LoVo (cell line): ENCODE measurements at regions not wholly inside any gene's neighbourhood (a gene's known extent, or its start where the extent isn't known, plus 50 kb on each side); places are given as distances from the start of the nearest gene placed in this dataset.

Experiments
- DNase-seq: peaks from one replicate; pipeline ENCODE4 v3.0.0-alpha.2; 2016; ENCODE audit warnings: low spot score

DNA sequence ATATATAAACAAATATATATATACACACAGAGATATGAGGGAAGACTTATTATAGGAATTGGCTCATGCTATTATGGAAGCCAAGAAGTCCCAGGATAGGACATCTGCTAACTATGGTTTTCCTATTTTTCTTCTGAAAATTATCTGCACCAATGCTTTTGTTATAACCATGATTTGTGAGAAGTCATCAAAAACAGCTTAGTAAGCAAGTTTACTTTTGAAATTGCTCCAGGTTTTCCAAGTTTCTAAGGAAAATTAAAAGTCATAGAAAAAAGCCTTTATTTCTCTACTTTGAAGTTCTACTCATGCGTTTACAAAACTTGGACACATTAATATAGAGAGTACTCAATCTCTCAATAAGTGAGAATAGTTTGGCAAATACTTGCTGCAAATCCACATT is 213.1 kb downstream of the TRAM1L1 start:
- no peak for DNase-seq

GRCh38 chr4:116870686-116871085 is 214.7 kb downstream of the TRAM1L1 start:
- no peak for DNase-seq

- DNase-seq: no peak
Measured at GRCh38 chr4:116866106-116866505, 219.3 kb downstream of the TRAM1L1 start.

GRCh38 chr4:116862592-116862991 is 222.8 kb downstream of the TRAM1L1 start:
- no peak for DNase-seq

DNA sequence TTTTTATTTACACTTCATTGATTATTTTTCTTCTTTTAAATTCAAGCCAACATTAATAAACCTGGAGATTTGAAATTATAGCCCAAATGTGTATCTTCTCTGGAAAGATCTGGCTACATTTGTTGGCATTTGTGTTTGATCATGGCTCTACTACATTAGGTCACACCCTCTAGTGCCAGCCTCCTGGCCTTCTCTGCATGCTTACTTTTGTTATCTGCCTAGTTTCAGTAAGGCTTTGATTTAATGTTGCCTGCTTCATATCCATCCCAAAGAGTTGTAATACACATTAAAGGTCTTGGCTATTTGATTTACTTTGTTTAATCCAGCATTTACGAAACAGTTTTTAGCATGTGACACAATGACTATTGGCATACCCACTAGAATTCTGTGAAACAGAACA is 224.5 kb downstream of the TRAM1L1 start:
- DNase-seq: no peak

GRCh38 chr4:116849620-116850019 is 235.8 kb downstream of the TRAM1L1 start:
- no peak for DNase-seq

DNA sequence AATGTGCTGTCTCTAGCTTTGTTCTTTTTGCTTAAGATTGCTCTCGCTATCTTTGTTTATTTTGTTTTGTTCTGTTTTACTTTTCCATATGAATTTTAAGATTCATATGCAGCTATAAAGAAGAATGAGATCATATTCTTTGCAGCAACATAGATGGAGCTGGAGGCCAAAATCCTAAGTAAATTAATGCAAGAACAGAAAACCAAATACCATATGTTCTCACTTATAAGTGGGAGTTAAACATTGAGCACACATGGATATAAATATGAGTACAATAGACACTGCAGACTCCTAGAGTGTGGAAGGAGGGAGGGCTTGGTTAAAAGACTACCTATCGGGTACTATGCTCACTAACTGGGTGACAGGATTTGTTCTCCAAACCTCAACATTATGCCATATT is 237.8 kb downstream of the TRAM1L1 start:
- no peak for DNase-seq

DNA sequence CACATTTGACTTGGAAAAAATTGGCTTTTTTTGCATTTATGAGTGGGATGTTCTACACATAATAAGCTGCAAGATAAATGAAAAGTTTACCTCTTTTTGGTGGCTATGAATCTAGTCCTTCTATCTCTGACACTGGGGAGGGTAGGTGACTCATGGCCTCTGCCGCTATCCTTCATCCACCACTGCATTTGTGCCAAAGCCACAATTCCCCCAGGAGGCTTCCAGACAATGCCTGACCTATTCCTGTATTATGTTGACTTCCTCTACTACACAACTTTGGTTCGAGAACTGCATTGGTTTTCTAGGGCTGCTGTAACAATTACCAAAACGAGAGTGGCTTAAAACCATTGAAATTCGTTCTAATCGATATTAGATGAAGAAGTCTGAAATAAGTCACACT is 245.6 kb downstream of the TRAM1L1 start:
- no peak for DNase-seq

DNA sequence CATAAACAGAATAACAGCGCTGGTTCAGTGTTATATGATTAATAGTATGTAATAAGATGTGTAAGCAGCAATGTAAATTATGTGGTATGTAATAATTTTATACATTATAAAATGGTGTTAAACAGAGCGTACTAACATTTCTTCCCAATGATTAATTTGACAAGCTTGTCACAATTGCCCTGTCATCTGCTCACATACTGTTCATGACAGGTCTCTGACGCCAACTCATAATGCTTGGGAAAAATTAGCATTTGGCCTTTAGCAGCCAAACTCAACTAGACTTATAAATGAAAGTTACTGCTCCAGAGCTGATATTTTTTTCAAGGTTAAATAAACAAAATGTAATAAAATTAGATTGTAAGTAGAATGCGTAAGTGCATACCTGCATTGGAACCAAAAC is 246.8 kb downstream of the TRAM1L1 start:
- DNase-seq: no peak

DNA sequence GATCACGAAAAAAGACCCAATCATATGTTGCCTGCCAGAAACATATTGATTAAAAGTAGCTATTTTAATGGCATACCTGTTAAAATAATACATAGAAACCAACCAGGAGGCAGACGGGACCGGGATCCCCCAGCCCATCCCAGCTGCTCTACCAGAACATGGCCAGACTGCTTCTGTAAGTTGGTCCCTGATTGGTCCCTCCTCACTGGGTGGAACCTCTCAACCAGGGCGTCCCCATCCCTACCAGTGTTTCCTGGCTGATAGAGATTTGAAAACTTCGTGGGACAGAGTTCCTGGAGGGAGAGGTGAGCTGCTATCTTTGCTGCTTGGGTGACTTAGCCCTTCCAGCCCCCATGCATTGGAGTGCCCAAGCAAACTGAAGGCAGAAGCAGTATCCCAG is 256.2 kb downstream of the TRAM1L1 start:
- no peak for DNase-seq

DNA sequence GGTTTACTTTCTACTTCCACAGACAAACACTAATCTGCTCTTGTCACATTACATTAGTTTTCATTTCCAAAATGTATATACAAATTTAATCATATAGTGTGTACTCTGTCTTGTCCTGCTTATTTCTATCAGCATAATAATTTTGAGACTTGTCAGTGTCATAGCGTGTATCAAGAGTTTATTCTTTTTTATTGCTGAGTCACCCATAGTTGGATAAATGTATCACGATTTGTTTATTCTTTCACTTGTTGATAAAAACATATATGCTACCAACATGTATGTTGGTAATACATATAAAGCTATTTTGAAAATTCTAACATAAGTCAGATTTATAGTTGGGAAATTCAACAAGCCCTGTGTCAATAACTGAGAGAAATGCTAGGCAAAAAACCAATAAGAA is 261.2 kb downstream of the TRAM1L1 start:
- DNase-seq: no peak

GRCh38 chr4:116811730-116812129 is 273.6 kb downstream of the TRAM1L1 start:
- DNase-seq: no peak

DNA sequence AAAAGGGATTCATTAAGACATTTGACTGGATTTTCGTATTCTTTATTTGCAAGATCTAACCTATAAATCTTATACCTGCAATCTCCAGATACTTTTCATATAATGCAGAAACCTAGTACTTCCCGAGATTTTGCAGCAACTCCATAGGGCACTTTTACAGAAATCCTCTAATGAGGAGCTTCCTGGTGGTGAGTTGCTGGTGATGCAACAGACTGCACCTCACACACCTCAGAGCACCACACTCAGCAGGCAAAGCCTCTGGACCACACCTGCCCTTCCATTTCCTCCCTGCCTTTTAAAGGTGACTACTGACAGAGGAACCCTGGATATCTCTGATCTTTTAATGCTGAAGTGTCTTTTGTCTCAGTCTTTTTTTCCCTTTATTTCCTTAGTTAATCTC is 289.4 kb downstream of the TRAM1L1 start:
- DNase-seq: no peak

DNA sequence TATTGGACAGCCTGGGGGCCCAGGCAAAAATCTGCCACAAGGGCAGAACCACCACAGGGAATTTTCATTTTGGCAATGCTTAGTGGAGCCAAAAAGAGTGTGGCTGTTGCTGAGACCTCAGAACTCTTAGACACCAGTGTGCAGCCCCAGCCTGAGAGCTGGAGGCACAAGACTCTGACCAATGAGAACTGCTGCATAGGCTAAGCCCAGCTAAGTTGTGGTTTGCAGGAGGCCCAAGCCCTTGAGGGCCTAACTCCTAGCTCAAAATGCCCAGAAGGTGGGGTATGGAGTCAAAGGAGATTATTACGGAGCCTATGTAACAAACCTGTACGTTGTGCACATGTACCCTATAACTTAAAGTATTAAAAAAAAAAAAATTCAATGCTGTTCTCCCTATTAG is 296.7 kb downstream of the TRAM1L1 start:
- no peak for DNase-seq

- DNase-seq: no peak
Measured at GRCh38 chr4:116755051-116755450, 330.3 kb downstream of the TRAM1L1 start.

- DNase-seq: no peak
Measured at GRCh38 chr4:116752027-116752426, 333.3 kb downstream of the TRAM1L1 start.

DNA sequence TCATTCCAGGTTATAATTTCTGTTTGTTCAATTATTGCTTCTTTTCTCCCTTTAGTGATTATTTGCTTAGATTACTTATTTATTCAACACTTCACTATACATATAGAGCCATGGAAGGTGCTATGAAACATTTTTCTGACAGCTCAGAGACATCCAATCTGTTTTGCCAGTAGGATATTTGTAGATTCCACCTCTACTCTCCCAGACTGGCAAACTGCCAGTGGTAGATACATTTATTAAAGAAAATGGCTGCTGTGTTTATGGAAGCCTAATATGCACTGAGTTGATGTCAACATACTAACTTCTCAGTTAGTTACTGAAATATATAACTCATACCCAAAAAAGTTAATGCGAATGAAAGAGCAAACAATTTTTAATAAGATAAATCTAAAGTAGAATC is 348.6 kb downstream of the TRAM1L1 start:
- DNase-seq: no peak

- no peak for DNase-seq
Measured at GRCh38 chr4:116734178-116734577, 351.2 kb downstream of the TRAM1L1 start.

GRCh38 chr4:116733370-116733769 is 352.0 kb downstream of the TRAM1L1 start:
- no peak for DNase-seq

GRCh38 chr4:116726523-116726922 is 358.9 kb downstream of the TRAM1L1 start:
- no peak for DNase-seq

DNA sequence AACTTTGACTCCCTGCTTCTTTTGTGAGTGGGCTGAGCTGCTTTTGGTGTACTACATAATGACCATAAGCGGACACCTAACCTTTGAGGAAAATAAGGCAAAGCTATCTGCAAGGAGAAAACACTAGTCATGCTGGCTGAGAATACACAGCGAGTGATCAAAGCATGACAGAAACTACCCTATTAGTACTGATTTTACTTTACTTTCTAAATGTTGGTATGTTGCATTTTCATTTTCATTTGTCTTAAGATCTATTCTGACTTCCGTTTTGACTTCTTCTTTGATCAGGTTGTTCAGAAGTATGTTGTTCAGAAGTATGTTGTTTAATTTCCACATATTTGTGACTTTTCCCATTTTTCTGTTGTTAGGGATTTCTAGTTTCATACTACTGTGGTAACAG is 361.1 kb downstream of the TRAM1L1 start:
- DNase-seq: no peak

DNA sequence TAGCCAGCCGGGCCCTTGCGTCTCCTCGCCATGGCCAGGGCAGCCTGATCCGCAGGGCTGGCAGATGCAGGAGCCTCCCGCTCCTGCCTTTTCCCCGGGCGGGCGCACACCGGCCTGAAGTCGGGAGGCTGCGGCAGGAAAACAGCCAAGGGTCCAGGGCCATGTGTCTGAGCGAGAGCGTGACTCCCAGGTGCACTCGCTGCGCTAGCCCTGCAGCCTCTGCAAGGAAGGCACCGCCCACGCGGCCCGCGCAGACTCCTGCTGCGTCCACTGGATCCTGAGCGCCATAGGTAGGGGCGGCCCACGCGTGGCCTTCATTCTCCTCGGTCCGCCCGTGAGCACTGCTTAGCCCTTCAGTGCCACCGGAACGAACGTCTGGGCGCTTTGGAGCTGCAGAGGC is 379.9 kb downstream of the TRAM1L1 start:
- no peak for DNase-seq

DNA sequence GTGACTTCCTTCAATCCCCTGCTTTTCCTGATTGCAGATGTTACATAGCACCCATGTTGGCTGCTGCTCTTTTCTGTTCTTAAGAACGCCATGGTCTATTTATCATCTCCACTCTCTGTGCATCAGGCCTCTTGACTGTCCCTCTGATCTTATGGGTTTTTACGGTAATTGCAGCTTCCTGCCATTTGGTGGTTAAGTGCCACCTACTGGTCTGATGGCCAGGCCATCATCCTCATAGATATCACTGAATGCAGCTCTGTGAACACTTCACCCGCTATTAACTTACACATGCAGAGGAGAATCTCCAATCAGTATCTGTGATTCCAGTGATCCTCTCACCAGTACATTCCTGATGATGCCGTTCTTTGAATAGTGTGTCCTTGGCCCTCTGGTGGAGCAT is 382.4 kb downstream of the TRAM1L1 start:
- no peak for DNase-seq

DNA sequence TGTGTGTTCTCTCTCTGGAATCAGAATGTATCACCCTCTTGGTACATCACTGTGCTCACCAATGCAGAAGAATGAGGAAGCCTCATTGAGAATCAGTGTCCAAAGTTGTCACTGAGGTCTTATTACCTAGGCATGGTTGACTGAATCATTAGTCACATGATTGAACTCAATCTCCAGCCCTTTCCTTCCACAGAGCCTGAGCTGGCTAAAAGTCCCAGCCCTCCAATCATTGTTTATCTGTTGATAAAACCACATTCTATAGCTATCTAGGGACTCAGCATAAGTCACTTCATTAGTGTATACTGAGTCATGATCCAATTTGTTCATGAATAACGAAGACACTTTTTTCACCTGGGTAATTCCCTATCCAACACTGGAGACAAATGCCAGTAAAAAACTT is 396.8 kb downstream of the TRAM1L1 start:
- DNase-seq: no peak

DNA sequence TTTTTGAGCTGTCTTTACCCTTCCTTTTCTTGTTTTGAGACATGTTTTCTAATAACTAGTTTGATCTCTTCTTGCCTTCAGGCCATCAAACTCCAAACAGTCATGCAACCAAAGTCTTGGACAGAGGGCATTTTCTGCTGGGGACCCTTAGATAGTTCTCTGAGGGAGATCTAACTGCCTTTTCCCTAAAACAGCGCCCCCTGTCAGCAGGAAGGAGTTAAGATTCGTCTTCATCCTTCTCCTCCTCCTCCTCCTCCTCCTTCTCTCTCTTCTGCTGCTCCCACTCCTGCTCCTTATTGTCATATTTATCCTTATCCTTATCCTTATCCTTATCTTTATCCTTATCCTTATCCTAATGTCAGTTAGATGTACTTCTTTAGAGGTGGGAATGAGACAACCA is 417.2 kb downstream of the TRAM1L1 start:
- no peak for DNase-seq
